Activated T-cell treated with anti-CD3 and anti-CD28 coated beads, Interleukin-2, amount 50 U/mL, for 4 hours (primary cell): ENCODE measurements at regions not wholly inside any gene's neighbourhood (a gene's known extent, or its start where the extent isn't known, plus 50 kb on each side); places are given as distances from the start of the nearest gene placed in this dataset.

ENCODE experiments used
- ATAC-seq, 2 donors: fragments of 200-7000 bp; cut with Tn5 transposase; one replicate each; pipeline ENCODE4 v1.10.0; 2021
- DNase-seq: peaks from one replicate; pipeline ENCODE4 v3.0.0-alpha.2; 2020
- H3K27me3 Mint-ChIP-seq: one replicate; pipeline ENCODE4 v1.8.0; 2021; ENCODE audit warnings: low read depth, mixed read lengths
- H3K36me3 Mint-ChIP-seq: one replicate; pipeline ENCODE4 v1.8.0; 2022; ENCODE audit warnings: mixed read lengths; ENCODE audit not compliant: insufficient read depth
- H3K4me1 Mint-ChIP-seq: one replicate; pipeline ENCODE4 v1.8.0; 2021; ENCODE audit warnings: low read depth, mixed read lengths
- H3K4me3 Mint-ChIP-seq: one replicate; pipeline ENCODE4 v1.8.0; 2021; ENCODE audit warnings: mild to moderate bottlenecking, moderate library complexity, mixed read lengths
- H3K9me3 Mint-ChIP-seq: one replicate; pipeline ENCODE4 v1.8.0; 2021; ENCODE audit warnings: mixed read lengths

DNA sequence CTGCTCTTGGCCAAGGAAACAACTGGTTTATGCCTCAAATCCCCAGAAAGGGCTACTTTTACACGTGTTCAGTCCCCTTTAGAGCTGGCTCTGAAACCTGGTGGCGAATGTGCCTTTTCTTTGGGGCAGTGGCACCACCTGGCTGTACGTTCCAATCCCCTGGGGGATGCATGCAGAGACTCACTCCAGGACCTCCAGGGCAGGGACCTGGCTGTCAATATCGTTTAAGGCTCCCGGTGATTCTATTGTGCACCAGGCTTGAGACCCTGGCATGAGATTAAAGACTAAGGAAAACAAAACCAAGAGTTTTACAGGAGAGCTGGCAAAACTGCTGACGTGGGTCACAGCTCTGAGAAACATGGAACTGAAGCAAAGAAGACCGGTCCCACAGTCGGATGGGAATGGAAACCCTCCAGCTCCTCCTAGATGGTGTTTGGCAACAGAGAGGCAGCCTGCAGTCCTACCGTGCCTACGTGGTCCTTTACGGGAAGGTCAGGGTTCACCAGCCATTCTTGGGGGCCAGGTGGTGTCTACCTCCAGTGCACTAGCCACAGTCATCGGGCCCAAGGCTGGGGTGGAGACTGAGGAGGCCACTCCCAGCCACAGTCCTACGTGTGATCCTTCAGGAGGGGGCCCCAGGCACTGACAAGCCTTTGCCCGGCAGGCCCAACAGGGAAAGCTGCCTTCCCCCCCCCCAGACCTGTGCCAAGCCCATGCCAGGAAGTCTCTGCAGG, 203.3 kb upstream of the CST7 start:
- DNase-seq = no peak
- H3K4me1 Mint-ChIP-seq = no peaks in the 10 kb centered on the region
- no peak overlapping the region for H3K4me3 Mint-ChIP-seq
- no peak for ATAC-seq
- no peaks in the 10 kb centered on the region for H3K36me3 Mint-ChIP-seq
- H3K27me3 Mint-ChIP-seq = peaks cover 12% of the 10 kb centered on the region
- H3K9me3 Mint-ChIP-seq = no peaks in the 10 kb centered on the region

GRCh38 chr20:24746351-24746685, 202.8 kb upstream of the CST7 start:
- no peaks in the 10 kb centered on the region for H3K36me3 Mint-ChIP-seq
- H3K4me3 Mint-ChIP-seq = no peak overlapping the region
- no peaks in the 10 kb centered on the region for H3K9me3 Mint-ChIP-seq
- DNase-seq = no peak
- ATAC-seq = no peak
- no peaks in the 10 kb centered on the region for H3K4me1 Mint-ChIP-seq
- peaks cover 12% of the 10 kb centered on the region for H3K27me3 Mint-ChIP-seq

GRCh38 chr20:24747010-24747712, 201.9 kb upstream of the CST7 start:
- no peak for ATAC-seq
- no peaks in the 10 kb centered on the region for H3K4me1 Mint-ChIP-seq
- DNase-seq = no peak
- H3K4me3 Mint-ChIP-seq = no peak overlapping the region
- H3K36me3 Mint-ChIP-seq = no peaks in the 10 kb centered on the region
- no peaks in the 10 kb centered on the region for H3K9me3 Mint-ChIP-seq
- H3K27me3 Mint-ChIP-seq = peaks cover 16% of the 10 kb centered on the region

DNA sequence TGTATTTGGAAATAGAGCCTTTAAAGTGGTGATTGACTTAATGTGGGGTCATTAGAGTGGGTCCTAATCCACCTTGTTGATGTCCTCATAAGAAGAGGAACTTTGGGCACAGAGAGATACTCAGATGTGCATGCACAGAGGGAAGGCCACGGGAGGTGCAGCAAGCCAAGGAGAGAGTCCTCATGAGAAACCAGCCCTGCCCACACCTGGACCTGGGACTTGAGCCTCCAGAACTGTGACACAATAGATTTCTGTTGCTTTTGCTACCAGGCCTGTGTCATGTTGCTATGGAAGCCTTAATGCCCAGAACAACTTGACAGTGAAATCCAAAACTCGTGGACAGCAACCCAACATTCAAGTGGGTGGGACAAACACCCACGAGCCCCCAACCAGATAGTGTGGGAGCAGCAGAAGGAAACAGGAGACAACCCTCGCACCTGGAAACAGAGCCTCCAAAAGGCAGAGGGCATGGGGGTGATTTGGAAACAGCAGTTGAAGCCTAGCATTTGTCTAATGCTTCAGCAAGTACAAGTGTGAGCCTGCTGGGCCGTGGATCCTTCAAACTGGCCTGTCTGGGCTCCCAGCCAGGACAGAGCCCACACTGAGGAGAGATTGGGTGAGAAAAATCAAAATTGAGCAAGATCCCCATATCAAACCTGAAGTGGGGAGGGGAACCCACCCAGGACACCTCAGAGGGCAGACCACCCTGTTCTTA, 201.0 kb upstream of the CST7 start:
- peaks cover 17% of the 10 kb centered on the region for H3K27me3 Mint-ChIP-seq
- H3K4me3 Mint-ChIP-seq = no peak overlapping the region
- no peaks in the 10 kb centered on the region for H3K9me3 Mint-ChIP-seq
- no peaks in the 10 kb centered on the region for H3K36me3 Mint-ChIP-seq
- ATAC-seq (no peak), DNase-seq (no peak)
- H3K4me1 Mint-ChIP-seq = no peaks in the 10 kb centered on the region

DNA sequence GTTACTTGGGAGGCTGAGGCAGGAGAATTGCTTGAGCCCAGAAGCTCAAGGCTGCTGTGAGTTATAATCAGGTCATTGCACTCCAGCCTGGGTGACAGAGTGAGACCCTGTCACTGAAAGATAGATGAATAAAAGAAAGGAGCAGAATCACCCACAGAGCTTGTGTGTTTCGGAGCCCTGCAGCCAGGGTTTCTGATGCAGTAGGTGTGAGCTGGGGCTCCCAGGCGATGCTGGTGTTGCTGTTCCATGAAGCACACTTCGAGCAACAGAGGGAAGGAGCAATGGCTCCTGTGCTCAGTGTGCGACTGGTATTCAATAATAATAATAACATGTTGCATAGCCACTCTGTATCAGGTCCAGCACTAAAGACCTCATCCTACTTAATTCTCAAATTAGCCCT, 197.5 kb upstream of the CST7 start:
- H3K4me3 Mint-ChIP-seq = no peak overlapping the region
- no peaks in the 10 kb centered on the region for H3K36me3 Mint-ChIP-seq
- peaks cover 19% of the 10 kb centered on the region for H3K27me3 Mint-ChIP-seq
- no peaks in the 10 kb centered on the region for H3K4me1 Mint-ChIP-seq
- no peaks in the 10 kb centered on the region for H3K9me3 Mint-ChIP-seq
- ATAC-seq (no peak), DNase-seq (no peak)

DNA sequence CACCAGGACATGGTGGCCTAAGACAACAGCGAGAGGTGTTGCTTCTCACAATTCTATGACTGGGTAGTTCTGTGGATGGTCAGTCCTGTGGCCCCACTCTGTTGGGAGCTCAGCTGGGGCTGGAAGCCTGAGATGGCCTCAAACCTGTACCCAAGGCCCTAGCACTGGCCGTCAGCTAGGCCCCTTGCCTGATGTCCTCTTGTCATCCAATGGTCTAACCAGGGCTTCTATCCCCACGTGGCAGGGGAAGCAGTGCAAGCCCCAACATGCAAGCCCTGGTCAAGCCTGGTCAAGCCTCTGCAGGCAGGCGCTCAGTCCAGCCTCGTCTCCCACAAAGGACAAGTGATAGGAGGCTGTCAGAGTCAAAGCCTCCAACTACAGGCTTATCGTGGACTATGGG, 196.5 kb upstream of the CST7 start:
- ATAC-seq = no peak

GRCh38 chr20:24753130-24753529, 195.9 kb upstream of the CST7 start:
- Mint-ChIP-seq H3K9me3 (no peaks in the 10 kb centered on the region), H3K27me3 (peaks cover 16% of the 10 kb centered on the region), H3K36me3 (no peaks in the 10 kb centered on the region), H3K4me3 (no peak overlapping the region), H3K4me1 (no peaks in the 10 kb centered on the region)
- ATAC-seq (no peak), DNase-seq (no peak)

More for the DNA sequence above, 196.5 kb upstream of the CST7 start:
- H3K9me3 Mint-ChIP-seq = no peaks in the 10 kb centered on the region
- DNase-seq = no peak
- peaks cover 18% of the 10 kb centered on the region for H3K27me3 Mint-ChIP-seq
- no peak overlapping the region for H3K4me3 Mint-ChIP-seq
- H3K4me1 Mint-ChIP-seq = no peaks in the 10 kb centered on the region
- no peaks in the 10 kb centered on the region for H3K36me3 Mint-ChIP-seq

- no peak for DNase-seq
- ATAC-seq = no peak
- Mint-ChIP-seq H3K4me3 (no peak overlapping the region), H3K36me3 (no peaks in the 10 kb centered on the region), H3K27me3 (peaks cover 12% of the 10 kb centered on the region), H3K9me3 (no peaks in the 10 kb centered on the region), H3K4me1 (no peaks in the 10 kb centered on the region)
Observed at GRCh38 chr20:24754691-24755090, 194.4 kb upstream of the CST7 start.

DNA sequence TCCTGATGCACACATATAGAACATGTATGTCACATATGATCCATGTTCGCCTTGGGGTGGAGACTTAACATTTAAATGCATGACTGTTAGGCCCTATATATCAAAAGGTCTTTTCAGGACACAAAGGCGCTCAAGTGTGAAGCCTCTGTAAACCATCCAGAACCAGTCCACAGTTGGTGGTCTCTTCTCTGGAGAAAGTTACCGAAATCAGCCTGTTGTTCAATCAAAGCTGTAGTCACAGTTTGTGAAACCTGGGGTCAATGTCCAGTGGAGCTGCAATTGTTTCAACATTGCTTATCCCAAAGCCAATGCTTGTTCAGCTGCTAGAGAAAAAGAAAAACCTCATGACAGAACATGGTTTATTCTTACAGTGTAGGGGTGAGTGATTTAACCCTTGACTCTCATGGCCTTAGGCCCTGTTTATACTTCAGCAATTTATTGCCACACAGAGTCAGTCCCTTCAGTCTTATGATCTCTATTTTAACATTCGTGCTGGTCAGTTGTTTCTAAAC, 193.6 kb upstream of the CST7 start:
- peaks cover 14% of the 10 kb centered on the region for H3K27me3 Mint-ChIP-seq
- DNase-seq (no peak), ATAC-seq (no peak)
- no peak overlapping the region for H3K4me3 Mint-ChIP-seq
- H3K36me3 Mint-ChIP-seq = no peaks in the 10 kb centered on the region
- H3K4me1 Mint-ChIP-seq = no peaks in the 10 kb centered on the region
- peaks cover 4% of the 10 kb centered on the region for H3K9me3 Mint-ChIP-seq

- DNase-seq = no peak
- Mint-ChIP-seq H3K36me3 (no peaks in the 10 kb centered on the region), H3K4me1 (no peaks in the 10 kb centered on the region), H3K27me3 (peaks cover 15% of the 10 kb centered on the region), H3K4me3 (no peak overlapping the region), H3K9me3 (peaks cover 9% of the 10 kb centered on the region)
- ATAC-seq = no peak
Observed at GRCh38 chr20:24756292-24757025, 192.6 kb upstream of the CST7 start.

- Mint-ChIP-seq H3K36me3 (no peaks in the 10 kb centered on the region), H3K4me3 (no peak overlapping the region), H3K9me3 (peaks cover 9% of the 10 kb centered on the region), H3K27me3 (peaks cover 24% of the 10 kb centered on the region), H3K4me1 (no peaks in the 10 kb centered on the region)
- no peak for DNase-seq
- ATAC-seq = no peak
Observed at GRCh38 chr20:24761220-24762065, 187.6 kb upstream of the CST7 start.

- H3K4me1 Mint-ChIP-seq = no peaks in the 10 kb centered on the region
- DNase-seq (no peak), ATAC-seq (no peak)
- H3K27me3 Mint-ChIP-seq = peaks cover 20% of the 10 kb centered on the region
- peaks cover 9% of the 10 kb centered on the region for H3K9me3 Mint-ChIP-seq
- no peaks in the 10 kb centered on the region for H3K36me3 Mint-ChIP-seq
- H3K4me3 Mint-ChIP-seq = no peak overlapping the region
Observed at GRCh38 chr20:24762371-24762770, 186.7 kb upstream of the CST7 start.

DNA sequence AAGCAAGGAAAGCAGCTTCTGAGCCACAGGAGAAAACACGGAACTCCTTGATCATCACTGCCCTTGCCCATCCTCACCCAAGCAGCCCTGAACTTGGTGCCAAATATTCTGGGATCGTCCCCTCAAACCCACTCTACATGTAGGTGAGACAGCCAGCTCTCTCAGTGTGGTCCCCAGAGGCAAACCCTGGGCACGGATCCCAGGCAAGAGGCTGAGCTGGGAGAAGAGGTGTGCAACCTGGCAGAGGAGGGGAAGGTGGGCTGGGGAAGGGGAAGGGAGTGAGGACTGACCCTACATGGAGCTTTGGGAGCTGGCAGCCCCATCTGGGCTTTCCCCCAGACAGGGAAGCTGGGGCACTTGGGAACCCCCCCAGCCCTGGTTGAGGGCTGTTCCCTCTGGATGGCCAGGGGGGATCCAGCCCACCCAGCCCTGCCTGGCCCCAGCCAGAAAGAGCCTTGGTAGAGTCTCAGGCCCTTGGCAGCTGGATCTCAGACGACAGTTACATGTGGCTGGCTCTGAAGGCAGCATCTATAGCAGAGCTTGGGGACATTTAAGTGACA, 186.2 kb upstream of the CST7 start:
- DNase-seq = no peak
- ATAC-seq = no peak
- Mint-ChIP-seq H3K4me3 (no peak overlapping the region), H3K4me1 (no peaks in the 10 kb centered on the region), H3K9me3 (peaks cover 9% of the 10 kb centered on the region), H3K36me3 (no peaks in the 10 kb centered on the region), H3K27me3 (peaks cover 20% of the 10 kb centered on the region)
